MCF 10A (cell line): ENCODE measurements at regions not wholly inside any gene's neighbourhood (a gene's known extent, or its start where the extent isn't known, plus 50 kb on each side); places are given as distances from the start of the nearest gene placed in this dataset.
"Not testable (repeated sequence)": the region's sequence is repeated elsewhere in the genome, so short reads cannot be mapped to it uniquely, and the experiment has no call there.

Experiments used
- BruUV-seq: library from RNA; stranded (reverse); fragments of 400-500 nt; replicated peaks from 2 replicates; lab custom pipeline; 2021; lab: Mats Ljungman, UMichigan
- CTCF ChIA-PET: fragments of 300-600 bp; sonication (Branson Sonifier 250); formaldehyde crosslinking; extraction: SDS; loops from one replicate; lab custom pipeline; 2021; ENCODE audit warnings: antibody characterized with exemption, inconsistent platforms; lab: Yijun Ruan, JAX
- POLR2A ChIA-PET: fragments of 300-600, 350-650 bp; sonication (Branson Sonifier 250); formaldehyde crosslinking; extraction: SDS; loops from one replicate; lab custom pipeline; 2020; ENCODE audit warnings: antibody characterized with exemption, inconsistent platforms; lab: Yijun Ruan, JAX
- DNase-seq: peaks from one replicate; pipeline ENCODE4 v3.0.0-alpha.2; 2018; ENCODE audit not compliant: unreplicated experiment
- H3K27ac Mint-ChIP-seq: one replicate; pipeline ENCODE4 v1.8.0; 2022; ENCODE audit warnings: mild to moderate bottlenecking, low read depth, mixed read lengths; ENCODE audit not compliant: unreplicated experiment
- H3K27me3 Mint-ChIP-seq: one replicate; pipeline ENCODE4 v1.8.0; 2022; ENCODE audit warnings: mixed read lengths; ENCODE audit not compliant: insufficient read depth, unreplicated experiment
- H3K36me3 Mint-ChIP-seq: one replicate; pipeline ENCODE4 v1.8.0; 2022; ENCODE audit warnings: mild to moderate bottlenecking, moderate library complexity, mixed read lengths; ENCODE audit not compliant: insufficient read depth, unreplicated experiment
- H3K4me1 Mint-ChIP-seq: one replicate; pipeline ENCODE4 v1.8.0; 2022; ENCODE audit warnings: mixed read lengths; ENCODE audit not compliant: insufficient read depth, unreplicated experiment
- H3K4me3 Mint-ChIP-seq: one replicate; pipeline ENCODE4 v1.8.0; 2022; ENCODE audit warnings: mild to moderate bottlenecking, moderate library complexity, mixed read lengths; ENCODE audit not compliant: unreplicated experiment
- H3K9me3 Mint-ChIP-seq: one replicate; pipeline ENCODE4 v1.8.0; 2022; ENCODE audit warnings: mixed read lengths; ENCODE audit not compliant: unreplicated experiment
- CTCF ChIP-seq: fragments of 200-600 bp; IDR thresholded peaks from one replicate; pipeline ENCODE4 v1.8.0; 2022; ENCODE audit warnings: antibody characterized with exemption, mild to moderate bottlenecking; ENCODE audit not compliant: unreplicated experiment
- intact Hi-C: fragments of 100-400 bp; cut with micrococcal nuclease; formaldehyde crosslinking; loops from 2 replicates; pipeline ENCODE4 v1.14.1; 2022

- Mint-ChIP-seq H3K4me1 (peaks cover 13% of the 10 kb centered on the region), H3K27me3 (peaks cover 11% of the 10 kb centered on the region), H3K9me3 (peaks cover 13% of the 10 kb centered on the region)
- DNase-seq, POLR2A ChIA-PET, H3K36me3 Mint-ChIP-seq, H3K27ac Mint-ChIP-seq, H3K4me3 Mint-ChIP-seq, intact Hi-C loops, CTCF ChIA-PET, BruUV-seq: not testable (repeated sequence)
These were observed 61.3 kb downstream of the AIPL1 start for GRCh38 chr17:6373599-6373998.

- DNase-seq: peak; percentile 71
- CTCF ChIA-PET: no interaction called here
- POLR2A ChIA-PET: interaction anchor here (0.7 to 2.7 kb wide), 3 partner anchors 15 to 717 kb away, joined by 3 to 12 read pairs (median 3); no protein-coding TSS in a partner anchor
- Mint-ChIP-seq H3K9me3 (no peaks in the 10 kb centered on the region), H3K27me3 (no peaks in the 10 kb centered on the region), H3K4me1 (peaks cover 21% of the 10 kb centered on the region), H3K27ac (peak overlapping the region; percentile 76), H3K4me3 (no peak overlapping the region), H3K36me3 (peaks cover 7% of the 10 kb centered on the region)
- intact Hi-C loops: no loop called here
- BruUV-seq: no TSS peak
- no peak for TF ChIP-seq CTCF
These were observed 68.7 kb downstream of the AIPL1 start for GRCh38 chr17:6366221-6366666.

- no TSS peak for BruUV-seq
- Mint-ChIP-seq H3K4me1 (peaks cover 21% of the 10 kb centered on the region), H3K4me3 (no peak overlapping the region), H3K27me3 (peaks cover 4% of the 10 kb centered on the region), H3K36me3 (peaks cover 7% of the 10 kb centered on the region), H3K27ac (peak overlapping the region; percentile 76), H3K9me3 (no peaks in the 10 kb centered on the region)
- ChIA-PET CTCF (interaction anchor here (0.7 kb wide), 1 partner anchor 116 kb away, joined by 3 read pairs; no protein-coding TSS in a partner anchor), POLR2A (interaction anchor here (0.7 to 2.7 kb wide), 5 partner anchors 12 to 716 kb away, joined by 3 to 12 read pairs (median 3); no protein-coding TSS in a partner anchor)
- TF ChIP-seq CTCF: no peak
- DNase-seq: peak; percentile 92
- intact Hi-C loops: no loop called here
These were observed 69.5 kb downstream of the AIPL1 start for GRCh38 chr17:6365200-6365943.

- peak; percentile 28 for DNase-seq
- no peak overlapping the region for H3K27ac Mint-ChIP-seq
- intact Hi-C loops: no loop called here
These were observed 73.2 kb downstream of the AIPL1 start for GRCh38 chr17:6361733-6362132.

More at GRCh38 chr17:6361733-6362132, 73.2 kb downstream of the AIPL1 start:
- POLR2A ChIA-PET: no interaction called here
- peaks cover 20% of the 10 kb centered on the region for H3K4me1 Mint-ChIP-seq
- no peak overlapping the region for H3K4me3 Mint-ChIP-seq
- TF ChIP-seq CTCF: no peak
- BruUV-seq: no TSS peak
- H3K27me3 Mint-ChIP-seq: peaks cover 17% of the 10 kb centered on the region
- H3K9me3 Mint-ChIP-seq: no peaks in the 10 kb centered on the region
- CTCF ChIA-PET: no interaction called here
- H3K36me3 Mint-ChIP-seq: peaks cover 7% of the 10 kb centered on the region
